Colonic mucosa (tissue), 4 donors: ENCODE measurements at regions not wholly inside any gene's neighbourhood (a gene's known extent, or its start where the extent isn't known, plus 50 kb on each side); places are given as distances from the start of the nearest gene placed in this dataset.
"Not testable (repeated sequence)": the region's sequence is repeated elsewhere in the genome, so short reads cannot be mapped to it uniquely, and the experiment has no call there.

Experiments used
- DNase-seq: peaks from one replicate; pipeline ENCODE4 v3.0.0-alpha.2; 2020
- H3K27ac ChIP-seq: fragments of 200-600 bp; one replicate; pipeline ENCODE4 v1.8.0; 2021
- H3K27me3 ChIP-seq: fragments of 200-600 bp; one replicate; pipeline ENCODE4 v1.8.0; 2021
- H3K36me3 ChIP-seq: fragments of 200-600 bp; one replicate; pipeline ENCODE4 v1.8.0; 2021
- H3K4me1 ChIP-seq: fragments of 200-600 bp; one replicate; pipeline ENCODE4 v1.8.0; 2021; ENCODE audit warnings: mild to moderate bottlenecking
- H3K4me3 ChIP-seq: fragments of 200-600 bp; one replicate; pipeline ENCODE4 v1.8.0; 2021
- H3K9ac ChIP-seq, 2 donors: one replicate each; pipeline ENCODE4 v1.7.0; 2013; ENCODE audit warnings: control low read depth in 2 of 2, low read depth in 2 of 2, low read length in 2 of 2
- H3K9me3 ChIP-seq: fragments of 200-600 bp; one replicate; pipeline ENCODE4 v1.8.0; 2021
- intact Hi-C: fragments of 100-400 bp; cut with DNase I; formaldehyde crosslinking; loops from one replicate; pipeline ENCODE4 v1.14.1; 2022
- TF ChIP-seq, protein P1 (sequence below): fragments of 200-600 bp; IDR thresholded peaks from one replicate; pipeline ENCODE4 v1.8.0; 2022; ENCODE audit warnings: antibody characterized with exemption, mild to moderate bottlenecking
- donor health status: healthy.
- donor health status: DM: no; HTN: no; CAD: no.
- donor health status: DM: no; HTN: no; CAD: no.

DNA sequence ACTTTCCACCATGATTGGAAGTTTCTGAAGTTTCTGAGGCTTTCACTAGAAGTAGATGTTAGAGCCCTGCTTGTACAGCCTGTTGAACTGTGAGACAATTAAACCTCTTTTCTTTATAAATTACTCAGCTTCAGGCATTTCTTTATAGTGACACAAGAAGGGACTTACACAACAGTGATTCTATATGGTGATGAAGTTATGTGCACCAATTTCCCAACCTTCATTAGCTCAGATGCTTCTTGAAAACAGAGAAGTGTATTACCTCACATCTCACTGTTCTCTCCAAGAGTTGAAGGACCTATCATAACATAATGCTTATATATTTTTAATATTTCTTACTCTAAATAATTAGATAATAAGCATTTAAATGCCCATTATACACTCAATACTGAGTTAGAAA lies 202.1 kb upstream of the ANXA10 start:
- H3K27ac ChIP-seq = no peak overlapping the region
- no peaks in the 10 kb centered on the region for H3K36me3 ChIP-seq
- no peaks in the 10 kb centered on the region for H3K4me1 ChIP-seq
- DNase-seq = no peak
- H3K4me3 ChIP-seq = no peak overlapping the region
- no peaks in the 10 kb centered on the region for H3K9me3 ChIP-seq
- H3K9ac ChIP-seq = no peak overlapping the region
- intact Hi-C loops = no loop called here
- TF ChIP-seq, protein P1, sequence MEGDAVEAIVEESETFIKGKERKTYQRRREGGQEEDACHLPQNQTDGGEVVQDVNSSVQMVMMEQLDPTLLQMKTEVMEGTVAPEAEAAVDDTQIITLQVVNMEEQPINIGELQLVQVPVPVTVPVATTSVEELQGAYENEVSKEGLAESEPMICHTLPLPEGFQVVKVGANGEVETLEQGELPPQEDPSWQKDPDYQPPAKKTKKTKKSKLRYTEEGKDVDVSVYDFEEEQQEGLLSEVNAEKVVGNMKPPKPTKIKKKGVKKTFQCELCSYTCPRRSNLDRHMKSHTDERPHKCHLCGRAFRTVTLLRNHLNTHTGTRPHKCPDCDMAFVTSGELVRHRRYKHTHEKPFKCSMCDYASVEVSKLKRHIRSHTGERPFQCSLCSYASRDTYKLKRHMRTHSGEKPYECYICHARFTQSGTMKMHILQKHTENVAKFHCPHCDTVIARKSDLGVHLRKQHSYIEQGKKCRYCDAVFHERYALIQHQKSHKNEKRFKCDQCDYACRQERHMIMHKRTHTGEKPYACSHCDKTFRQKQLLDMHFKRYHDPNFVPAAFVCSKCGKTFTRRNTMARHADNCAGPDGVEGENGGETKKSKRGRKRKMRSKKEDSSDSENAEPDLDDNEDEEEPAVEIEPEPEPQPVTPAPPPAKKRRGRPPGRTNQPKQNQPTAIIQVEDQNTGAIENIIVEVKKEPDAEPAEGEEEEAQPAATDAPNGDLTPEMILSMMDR = no peak
- no peaks in the 10 kb centered on the region for H3K27me3 ChIP-seq

DNA sequence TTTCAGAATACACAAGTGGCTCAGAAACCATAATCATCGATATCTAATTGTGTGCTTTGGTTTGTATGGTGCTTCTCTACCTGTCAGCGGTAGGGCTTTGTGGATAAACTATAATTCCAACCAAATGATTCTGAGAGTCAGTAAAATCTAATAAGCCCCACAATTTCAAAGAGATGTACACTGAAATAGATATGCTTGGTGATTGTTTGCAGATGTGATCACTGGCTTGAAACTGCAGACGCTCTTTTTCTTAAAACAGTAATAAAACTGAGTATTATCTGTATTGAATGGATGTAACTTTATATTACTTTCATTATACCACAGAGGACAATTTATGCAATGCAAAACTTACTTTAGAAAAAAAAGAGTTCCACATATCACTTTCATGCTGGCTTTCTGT lies 198.8 kb upstream of the ANXA10 start:
- intact Hi-C loops = no loop called here

DNA sequence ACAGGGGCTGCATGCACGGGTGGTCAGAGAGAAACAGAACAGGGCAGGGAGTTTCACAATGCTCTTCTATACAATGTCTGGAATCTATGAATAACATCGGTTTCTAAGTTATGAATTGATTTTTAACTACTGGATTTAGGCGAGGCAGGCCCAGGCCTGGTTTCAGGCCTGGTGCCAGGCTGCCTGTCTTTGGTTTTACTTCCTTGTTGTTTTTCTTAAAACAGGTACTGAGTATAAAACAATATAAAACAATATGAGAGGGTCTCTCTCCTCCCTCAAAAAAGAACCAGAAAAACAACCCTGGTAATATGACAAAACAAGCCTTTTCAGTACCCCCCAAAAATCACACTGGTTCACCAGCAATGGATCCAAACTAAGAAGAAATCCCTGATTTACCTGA lies 196.1 kb upstream of the ANXA10 start:
- H3K36me3 ChIP-seq, H3K9ac ChIP-seq, H3K27me3 ChIP-seq, DNase-seq, H3K4me1 ChIP-seq, H3K27ac ChIP-seq, intact Hi-C loops, H3K4me3 ChIP-seq, H3K9me3 ChIP-seq: not testable (repeated sequence)

More for the DNA sequence above, 198.8 kb upstream of the ANXA10 start:
- DNase-seq = no peak
- Histone ChIP-seq H3K9ac (no peak overlapping the region), H3K4me3 (no peak overlapping the region), H3K36me3 (no peaks in the 10 kb centered on the region), H3K27me3 (no peaks in the 10 kb centered on the region), H3K4me1 (no peaks in the 10 kb centered on the region), H3K27ac (no peak overlapping the region), H3K9me3 (no peaks in the 10 kb centered on the region)
- TF ChIP-seq, protein P1 = no peak

DNA sequence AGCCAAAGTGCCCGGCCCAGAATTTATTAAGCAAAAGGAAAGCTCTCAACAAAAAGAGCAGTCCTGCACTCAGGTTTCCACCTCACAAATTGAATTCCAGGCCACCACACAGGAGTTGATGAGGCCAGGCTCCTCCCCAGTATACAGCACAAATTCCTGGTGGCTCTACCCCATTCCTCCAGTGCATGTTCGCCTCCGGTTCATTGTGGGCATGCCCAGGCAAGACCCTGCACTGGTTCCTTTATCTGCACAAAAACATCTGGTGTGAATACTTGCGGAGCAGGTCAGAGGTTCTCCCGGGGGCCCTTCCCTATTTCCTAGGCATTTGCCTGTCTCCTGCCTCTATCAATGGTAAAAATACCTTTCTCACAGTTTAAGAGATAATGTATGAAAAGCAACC lies 195.2 kb upstream of the ANXA10 start:
- TF ChIP-seq, protein P1 = no peak
- H3K27me3 ChIP-seq = no peaks in the 10 kb centered on the region
- H3K9me3 ChIP-seq = no peaks in the 10 kb centered on the region
- no peak overlapping the region for H3K27ac ChIP-seq
- no peak overlapping the region for H3K9ac ChIP-seq
- H3K4me1 ChIP-seq = no peaks in the 10 kb centered on the region
- H3K36me3 ChIP-seq = no peaks in the 10 kb centered on the region
- H3K4me3 ChIP-seq = no peak overlapping the region
- DNase-seq = no peak
- intact Hi-C loops = no loop called here

DNA sequence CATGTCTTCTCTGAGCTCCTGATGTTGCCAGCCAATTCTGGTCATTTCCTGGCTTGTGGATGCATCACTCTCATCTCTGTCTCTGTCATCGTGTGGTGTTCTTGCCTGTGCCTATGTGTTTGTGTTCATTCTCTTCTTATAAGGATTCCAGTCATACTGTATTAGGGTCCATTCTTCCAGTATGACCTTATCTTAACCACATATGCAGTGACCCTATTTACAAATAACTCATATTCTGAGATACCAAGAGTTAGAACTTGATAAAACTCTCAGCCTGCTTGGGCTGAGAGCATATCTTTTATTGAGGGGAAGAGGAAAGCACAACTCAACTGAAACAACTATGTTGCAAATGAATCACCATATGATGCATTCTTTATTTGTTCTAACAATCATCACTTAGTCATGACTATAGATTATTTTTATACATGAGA lies 189.0 kb upstream of the ANXA10 start:
- Histone ChIP-seq H3K36me3 (no peaks in the 10 kb centered on the region), H3K27ac (no peak overlapping the region), H3K9ac (no peak overlapping the region), H3K4me1 (no peaks in the 10 kb centered on the region), H3K4me3 (no peak overlapping the region), H3K27me3 (no peaks in the 10 kb centered on the region), H3K9me3 (no peaks in the 10 kb centered on the region)
- TF ChIP-seq, protein P1 = no peak
- intact Hi-C loops = no loop called here
- no peak for DNase-seq

DNA sequence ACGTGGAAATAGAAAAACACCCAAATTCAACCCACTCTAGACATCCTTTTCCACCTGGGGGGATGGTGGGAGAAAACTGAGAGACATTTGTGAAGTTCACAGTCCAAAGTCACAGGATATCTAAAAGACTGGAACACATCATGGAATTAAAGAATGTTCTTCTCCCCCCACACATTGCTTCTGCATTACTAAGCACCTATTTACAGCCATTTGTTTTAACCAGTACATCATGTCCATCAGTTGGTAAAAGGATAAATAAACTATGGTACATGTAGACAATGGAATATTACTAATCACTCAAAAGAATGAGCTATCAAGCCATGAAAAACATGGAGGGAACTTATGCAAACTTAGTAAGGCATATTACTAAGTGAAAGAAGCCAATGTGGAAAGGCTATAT lies 185.5 kb upstream of the ANXA10 start:
- no peak overlapping the region for H3K9ac ChIP-seq
- H3K4me1 ChIP-seq = no peaks in the 10 kb centered on the region
- intact Hi-C loops = no loop called here
- DNase-seq = no peak
- no peak overlapping the region for H3K4me3 ChIP-seq
- no peaks in the 10 kb centered on the region for H3K36me3 ChIP-seq
- no peak overlapping the region for H3K27ac ChIP-seq
- H3K27me3 ChIP-seq = no peaks in the 10 kb centered on the region
- TF ChIP-seq, protein P1 = no peak
- H3K9me3 ChIP-seq = no peaks in the 10 kb centered on the region
